ENCODE measurements at regions not wholly inside any gene's neighbourhood (a gene's known extent, or its start where the extent isn't known, plus 50 kb on each side); places are given as distances from the start of the nearest gene placed in this dataset.

GRCh38 chr12:65630555-65630954 lies 193.7 kb upstream of the HMGA2 start:
- no peak for DNase-seq

- DNase-seq, result no peak
Measured at GRCh38 chr12:65631621-65632111, 192.6 kb upstream of the HMGA2 start.

DNA sequence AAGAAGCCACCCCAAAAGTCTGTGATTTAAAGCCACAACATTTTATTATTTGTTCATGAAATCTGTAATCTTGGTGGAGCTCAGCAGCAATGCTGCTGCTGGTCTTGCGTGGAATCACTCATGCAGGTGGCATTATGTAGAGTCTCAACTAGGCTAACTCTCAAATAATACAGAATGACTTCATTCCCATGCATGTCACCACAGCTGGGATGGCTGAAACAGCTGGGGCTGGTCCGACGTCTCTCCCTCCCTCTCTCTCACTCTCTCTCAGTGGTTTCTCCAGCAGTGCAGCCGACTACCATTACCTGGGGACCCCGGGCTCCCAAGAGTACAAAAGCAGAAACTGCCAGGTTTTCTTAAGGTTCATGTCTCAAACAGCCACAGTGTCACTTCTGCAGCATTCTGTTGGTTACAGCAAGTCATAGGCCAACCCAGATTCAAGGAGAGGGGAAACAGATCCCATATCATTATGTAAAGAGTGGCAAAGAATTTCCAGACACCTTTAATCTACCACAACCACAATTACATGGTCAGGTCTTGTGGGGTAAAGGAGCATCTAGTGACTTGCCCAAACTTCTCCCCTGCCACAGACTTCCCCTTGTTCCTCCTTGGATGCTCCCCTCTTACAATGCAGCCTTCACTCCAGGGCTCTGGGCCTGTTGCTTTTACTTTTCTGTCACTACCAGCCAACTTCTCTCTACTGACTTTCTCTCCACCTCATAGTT lies 192.0 kb upstream of the HMGA2 start:
- DNase-seq, result no peak

- DNase-seq, result no peak
Measured at GRCh38 chr12:65634061-65634460, 190.2 kb upstream of the HMGA2 start.

DNA sequence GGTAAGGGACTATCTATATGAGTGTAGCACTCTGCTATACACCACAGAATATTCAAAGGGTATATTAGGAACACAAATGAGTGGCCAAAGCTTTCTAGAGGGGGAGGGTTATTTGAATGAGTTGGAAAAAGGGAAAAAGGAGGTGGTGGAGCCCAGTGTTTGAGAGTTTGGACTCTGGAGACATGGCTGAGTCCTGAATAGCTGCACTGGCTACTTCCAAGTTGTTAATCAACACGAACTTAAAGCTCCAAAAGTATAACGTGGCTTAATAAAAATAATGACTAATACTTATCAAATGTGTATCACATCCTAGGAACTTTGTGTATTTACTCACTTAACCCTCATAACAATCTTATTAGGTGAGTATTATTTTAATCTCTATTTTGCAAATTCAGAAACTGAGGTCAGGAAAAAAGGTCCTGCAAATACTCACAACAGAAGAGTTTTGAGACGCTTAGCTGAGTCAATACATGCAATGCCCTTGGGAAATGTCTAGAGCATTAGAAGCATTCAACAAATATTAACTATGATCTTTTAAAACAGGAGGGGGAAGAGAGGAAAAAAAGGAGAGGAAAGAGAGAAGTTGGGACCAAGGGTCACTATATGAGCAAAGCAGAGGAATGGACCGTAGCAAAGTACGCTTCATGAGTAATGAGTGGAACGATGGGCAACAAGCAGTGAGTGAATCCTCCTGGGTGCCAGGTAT lies 189.5 kb upstream of the HMGA2 start:
- DNase-seq, result no peak

- DNase-seq, result no peak
Measured at GRCh38 chr12:65636436-65636835, 187.8 kb upstream of the HMGA2 start.

DNA sequence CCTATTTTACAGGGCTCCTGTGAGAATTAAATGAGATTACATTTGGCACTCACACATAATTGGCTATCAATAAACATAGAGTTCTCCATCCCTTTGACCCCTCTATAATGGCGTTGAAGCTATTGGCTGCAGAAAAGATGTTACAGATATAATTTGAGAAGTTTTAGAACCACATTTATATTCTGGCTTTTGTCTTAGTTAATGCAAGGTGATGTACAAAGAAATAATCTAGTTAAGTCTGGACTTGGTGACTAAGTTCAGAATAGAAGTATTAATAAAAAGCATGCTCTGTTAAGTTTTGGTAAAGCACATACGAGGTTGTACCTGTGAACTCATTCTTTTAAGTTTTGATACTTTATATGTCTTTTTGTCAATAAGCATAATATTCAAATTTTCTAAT lies 187.1 kb upstream of the HMGA2 start:
- DNase-seq, result no peak

- no peak for DNase-seq
Measured at GRCh38 chr12:65637774-65638173, 186.5 kb upstream of the HMGA2 start.

- DNase-seq, result no peak
Measured at GRCh38 chr12:65638324-65638723, 186.0 kb upstream of the HMGA2 start.

DNA sequence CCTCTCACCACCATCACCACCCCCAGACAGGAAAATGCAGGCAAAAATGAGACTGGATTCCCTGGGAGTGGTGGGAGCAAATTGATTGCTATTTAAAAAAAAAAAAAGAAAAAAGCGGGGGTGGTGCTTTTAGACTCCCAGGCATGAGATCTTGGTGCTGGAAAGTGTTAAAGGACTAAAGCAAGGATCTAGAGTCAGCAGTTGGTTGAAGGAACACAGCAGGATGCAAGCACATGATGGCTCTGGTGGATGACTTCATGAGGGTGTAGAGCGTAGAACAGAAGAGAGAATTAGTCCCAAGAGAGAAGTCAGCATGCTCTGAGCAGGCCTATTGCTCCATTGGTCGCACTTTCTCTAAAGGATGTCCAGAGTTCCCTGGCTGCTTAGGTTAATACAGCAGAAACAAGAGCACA lies 183.8 kb upstream of the HMGA2 start:
- DNase-seq, result no peak

DNA sequence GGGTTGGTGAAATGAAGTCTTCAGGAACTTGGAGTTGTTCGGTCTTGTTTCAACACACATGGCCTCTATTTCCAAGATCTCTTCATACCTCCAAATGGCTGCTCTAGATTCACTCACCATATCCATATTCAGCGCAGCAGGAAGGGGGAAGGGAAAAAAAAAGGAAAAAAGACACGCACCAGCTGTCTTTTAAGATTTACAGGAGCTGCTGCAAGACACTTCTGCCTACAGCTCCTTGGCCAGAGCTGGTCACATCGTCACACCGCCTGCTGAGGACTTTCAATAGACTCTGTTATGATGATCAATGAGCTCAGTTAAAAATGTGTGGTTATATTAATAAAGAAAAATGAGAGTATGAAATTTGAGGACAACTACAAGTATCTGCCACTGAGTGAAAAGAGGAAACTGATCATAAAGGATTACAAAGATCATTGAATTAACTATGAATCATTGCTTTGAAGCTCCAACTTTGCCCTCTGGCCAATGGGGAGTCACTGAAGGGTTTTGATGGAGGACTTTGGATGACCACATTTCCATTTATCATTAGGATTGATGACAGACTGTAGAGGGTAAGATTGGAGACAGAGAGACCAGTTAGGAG lies 182.1 kb upstream of the HMGA2 start:
- no peak for DNase-seq

GRCh38 chr12:65643171-65643570 lies 181.1 kb upstream of the HMGA2 start:
- no peak for DNase-seq

DNA sequence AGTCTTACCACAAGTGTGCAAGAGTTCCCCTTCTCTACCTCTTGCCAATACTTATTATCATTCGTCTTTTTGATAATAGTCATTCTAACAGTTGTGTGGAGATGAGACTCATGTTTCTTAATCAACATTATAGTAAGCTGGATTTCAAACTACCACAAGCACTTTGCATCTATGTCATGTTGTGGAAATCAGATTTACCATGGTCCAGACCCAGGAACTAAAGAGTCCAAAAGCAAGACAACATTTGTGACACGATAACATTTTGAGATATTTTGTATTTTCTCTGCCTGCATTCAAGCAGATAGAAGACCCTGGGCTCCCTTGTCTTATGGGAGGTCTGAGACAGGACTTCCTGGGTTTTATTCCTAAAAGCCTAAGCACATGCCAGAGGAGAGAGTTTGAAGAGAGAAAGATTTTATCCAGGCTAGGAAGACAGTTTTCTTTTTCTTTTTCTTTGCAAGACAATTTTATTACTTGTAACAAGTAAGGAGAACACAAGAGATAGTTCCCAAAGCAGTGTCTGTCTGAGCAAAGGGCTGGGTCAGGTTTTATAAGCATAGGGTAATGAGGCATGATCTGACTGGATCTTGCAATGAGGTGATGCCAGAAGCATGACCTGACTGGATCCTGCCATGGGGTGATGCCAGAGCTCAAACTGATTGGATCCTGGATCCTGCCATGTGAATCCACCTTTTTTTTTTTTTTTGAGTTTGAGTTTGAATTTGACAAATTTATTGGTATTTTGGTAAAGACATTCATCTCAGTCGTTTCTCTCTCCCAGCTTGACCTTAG lies 180.5 kb upstream of the HMGA2 start:
- no peak for DNase-seq

- DNase-seq, result no peak
Measured at GRCh38 chr12:65646127-65646643, 178.1 kb upstream of the HMGA2 start.

DNA sequence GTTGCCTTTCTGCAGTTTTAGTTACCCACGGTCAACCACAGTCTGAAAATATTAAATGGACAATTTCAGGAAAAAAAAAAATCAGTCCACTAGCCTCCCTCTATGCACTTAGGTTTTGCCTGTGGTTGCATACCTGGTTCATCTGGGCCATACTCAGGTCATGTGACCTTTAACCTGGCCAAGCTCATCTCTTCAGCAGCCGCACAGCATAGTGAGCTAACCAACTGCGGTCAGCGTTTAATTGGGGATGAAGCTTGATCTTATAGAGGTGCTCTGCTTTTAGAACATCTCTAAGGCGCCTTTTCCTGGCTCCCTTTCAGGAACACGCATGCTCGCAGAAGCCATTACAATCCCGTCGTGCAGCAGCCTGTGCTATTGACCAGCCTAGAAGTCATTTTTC lies 177.2 kb upstream of the HMGA2 start:
- DNase-seq, result no peak

GRCh38 chr12:65648461-65648860 lies 175.8 kb upstream of the HMGA2 start:
- DNase-seq, result no peak

GRCh38 chr12:65649126-65649525 lies 175.2 kb upstream of the HMGA2 start:
- no peak for DNase-seq

DNA sequence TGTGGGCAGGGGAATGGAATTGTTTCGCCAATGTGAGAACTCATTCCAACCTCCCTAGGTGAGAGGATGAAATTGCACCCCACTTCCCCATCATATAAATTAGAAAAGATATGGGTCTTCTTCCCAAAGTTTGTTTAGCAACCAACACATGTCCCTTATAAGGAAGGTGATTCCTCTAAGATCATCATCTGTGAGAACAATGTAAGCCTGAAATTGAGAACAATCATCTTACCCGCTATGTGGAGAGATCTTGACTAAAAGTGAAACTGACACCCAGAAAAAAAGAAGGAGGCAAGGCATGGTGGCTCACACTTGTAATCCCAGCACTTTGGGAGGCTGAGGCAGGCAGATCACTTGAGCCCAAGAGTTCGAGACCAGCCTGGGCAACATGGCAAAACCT lies 173.2 kb upstream of the HMGA2 start:
- DNase-seq, result no peak

- no peak for DNase-seq
Measured at GRCh38 chr12:65653321-65653720, 171.0 kb upstream of the HMGA2 start.

GRCh38 chr12:65653946-65654629 lies 170.2 kb upstream of the HMGA2 start:
- no peak for DNase-seq

DNA sequence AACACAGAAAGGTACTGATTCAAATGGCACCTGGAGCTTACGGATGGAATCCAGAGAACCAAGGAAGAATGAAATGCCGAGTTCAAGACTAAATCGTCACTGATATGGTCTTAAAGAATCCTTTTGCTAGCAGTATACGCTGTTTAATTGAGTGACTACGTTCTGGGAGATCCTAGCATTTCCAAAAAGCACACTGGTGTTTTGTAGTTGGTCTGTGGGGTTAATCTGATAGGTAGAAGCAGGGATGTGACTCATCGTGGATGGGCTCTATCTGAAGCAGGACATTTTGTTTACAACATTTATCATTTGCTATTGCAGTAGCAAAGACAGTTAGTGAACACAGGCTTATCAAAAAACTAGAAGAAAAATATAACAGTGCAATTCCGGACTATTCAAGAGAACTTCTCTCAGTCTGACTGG lies 169.2 kb upstream of the HMGA2 start:
- DNase-seq, result no peak

DNA sequence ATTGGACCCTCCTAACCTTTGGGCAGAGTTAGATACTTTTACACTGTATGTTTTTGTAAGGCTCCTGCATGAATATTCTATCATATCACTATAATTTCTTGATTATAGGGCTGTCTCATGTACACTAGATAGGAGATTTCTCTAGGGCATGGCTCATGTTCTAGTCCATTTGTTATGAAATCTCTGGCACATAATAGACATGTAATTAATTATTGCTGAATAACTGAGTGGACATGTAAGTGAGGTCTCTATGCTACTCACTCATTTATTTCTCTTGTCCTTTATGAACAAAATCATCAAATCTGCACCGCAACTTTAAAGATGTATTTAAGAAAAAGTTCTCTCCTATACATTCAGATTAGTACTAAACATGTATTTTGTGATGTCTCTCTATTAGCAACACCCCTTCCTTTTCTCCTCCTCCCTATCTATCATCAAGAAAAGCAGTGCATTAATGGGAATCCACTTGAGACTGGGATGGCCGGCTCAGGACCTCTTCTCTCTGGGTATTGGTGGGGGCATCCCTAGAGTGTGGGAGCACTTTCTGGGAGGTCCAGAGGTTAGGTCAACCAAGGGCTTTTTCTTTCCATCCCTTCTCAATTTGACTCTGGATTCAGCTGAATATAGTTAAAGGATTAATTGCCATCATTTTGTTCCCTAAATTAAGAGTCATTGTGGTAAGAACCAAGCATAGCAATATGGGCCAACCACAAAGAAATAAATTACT lies 168.0 kb upstream of the HMGA2 start:
- DNase-seq, result no peak
